ENCODE measurements at regions not wholly inside any gene's neighbourhood (a gene's known extent, or its start where the extent isn't known, plus 50 kb on each side); places are given as distances from the start of the nearest gene placed in this dataset.

- DNase-seq, result no peak
Measured at GRCh38 chr14:96729889-96730288, 67.3 kb upstream of the VRK1 start.

GRCh38 chr14:96730386-96730785, 66.8 kb upstream of the VRK1 start:
- no peak for DNase-seq

GRCh38 chr14:96734076-96734622, 63.0 kb upstream of the VRK1 start:
- no peak for DNase-seq

GRCh38 chr14:96735526-96735925, 61.7 kb upstream of the VRK1 start:
- no peak for DNase-seq

GRCh38 chr14:96736439-96736838, 60.7 kb upstream of the VRK1 start:
- no peak for DNase-seq

- DNase-seq, result no peak
Measured at GRCh38 chr14:96737881-96738280, 59.3 kb upstream of the VRK1 start.

- no peak for DNase-seq
Measured at GRCh38 chr14:96739200-96739910, 57.8 kb upstream of the VRK1 start.

- DNase-seq, result peak; percentile 3
Measured at GRCh38 chr14:96741151-96741977, 55.8 kb upstream of the VRK1 start.

- DNase-seq, result no peak
Measured at GRCh38 chr14:96744262-96744661, 52.9 kb upstream of the VRK1 start.

- DNase-seq, result no peak
Measured at GRCh38 chr14:96745500-96746051, 51.6 kb upstream of the VRK1 start.

- no peak for DNase-seq
Measured at GRCh38 chr14:96746101-96746500, 51.1 kb upstream of the VRK1 start.

GRCh38 chr14:96747006-96747405, 50.2 kb upstream of the VRK1 start:
- DNase-seq, result no peak

All from T1000 (cell line).